Activated CD8-positive, alpha-beta T cell treated with anti-CD3 and anti-CD28 coated beads for 36 hours (primary cell): ENCODE measurements at regions not wholly inside any gene's neighbourhood (a gene's known extent, or its start where the extent isn't known, plus 50 kb on each side); places are given as distances from the start of the nearest gene placed in this dataset.

ENCODE experiments used
- ATAC-seq: fragments of 200-7000 bp; cut with Tn5 transposase; one replicate; pipeline ENCODE4 v1.10.0; 2021; ENCODE audit warnings: mild to moderate bottlenecking, moderate library complexity
- CTCF ChIA-PET: fragments of 350-600 bp; sonication (Branson Sonifier 250); formaldehyde crosslinking; loops from one replicate; lab custom pipeline; 2021; ENCODE audit warnings: antibody characterized with exemption; lab: Charles Lee
- POLR2A ChIA-PET: fragments of 350-600 bp; sonication (Branson Sonifier 250); formaldehyde crosslinking; loops from one replicate; lab custom pipeline; 2021; ENCODE audit warnings: antibody characterized with exemption; lab: Charles Lee
- DNase-seq: peaks from one replicate; pipeline ENCODE4 v3.0.0-alpha.2; 2020
- H3K27ac Mint-ChIP-seq: one replicate; pipeline ENCODE4 v1.8.0; 2021; ENCODE audit warnings: mild to moderate bottlenecking, mixed read lengths
- H3K27me3 Mint-ChIP-seq: one replicate; pipeline ENCODE4 v1.8.0; 2021; ENCODE audit warnings: mixed read lengths
- H3K36me3 Mint-ChIP-seq: one replicate; pipeline ENCODE4 v1.8.0; 2021; ENCODE audit warnings: low read depth, mixed read lengths
- H3K4me1 Mint-ChIP-seq: one replicate; pipeline ENCODE4 v1.8.0; 2021; ENCODE audit warnings: low read depth, mixed read lengths
- H3K4me3 Mint-ChIP-seq: one replicate; pipeline ENCODE4 v1.8.0; 2021; ENCODE audit warnings: mild to moderate bottlenecking, moderate library complexity, mixed read lengths
- H3K9me3 Mint-ChIP-seq: one replicate; pipeline ENCODE4 v1.8.0; 2021; ENCODE audit warnings: mixed read lengths
- CTCF ChIP-seq: fragments of 200-600 bp; IDR thresholded peaks from one replicate; pipeline ENCODE4 v1.8.0; 2022; ENCODE audit warnings: antibody characterized with exemption, mild to moderate bottlenecking
- intact Hi-C: fragments of 100-400 bp; cut with micrococcal nuclease; formaldehyde crosslinking; loops from one replicate; pipeline ENCODE4 v1.10.0; 2022

GRCh38 chr5:174807471-174807870 lies 83.1 kb downstream of the MSX2 start:
- no peak for DNase-seq
- H3K4me3 Mint-ChIP-seq = no peak overlapping the region
- peaks cover 7% of the 10 kb centered on the region for H3K9me3 Mint-ChIP-seq
- POLR2A ChIA-PET = no interaction called here
- no peaks in the 10 kb centered on the region for H3K36me3 Mint-ChIP-seq
- H3K4me1 Mint-ChIP-seq = no peaks in the 10 kb centered on the region
- H3K27me3 Mint-ChIP-seq = no peaks in the 10 kb centered on the region
- no peak for ATAC-seq
- H3K27ac Mint-ChIP-seq = no peak overlapping the region
- no peak for TF ChIP-seq CTCF
- CTCF ChIA-PET = no interaction called here
- intact Hi-C loops = no loop called here

- POLR2A ChIA-PET = no interaction called here
- intact Hi-C loops = no loop called here
- no peak for TF ChIP-seq CTCF
- no peak for ATAC-seq
- Mint-ChIP-seq H3K9me3 (peaks cover 7% of the 10 kb centered on the region), H3K36me3 (no peaks in the 10 kb centered on the region), H3K4me1 (no peaks in the 10 kb centered on the region), H3K27ac (no peak overlapping the region), H3K4me3 (no peak overlapping the region), H3K27me3 (no peaks in the 10 kb centered on the region)
- DNase-seq = no peak
- CTCF ChIA-PET = no interaction called here
Observed at GRCh38 chr5:174806729-174807128, 82.3 kb downstream of the MSX2 start.

- ChIA-PET CTCF (interaction anchor here (0.9 to 1.6 kb wide), 2 partner anchors 9 to 382 kb away, joined by 3 to 4 read pairs; no protein-coding TSS in a partner anchor), POLR2A (no interaction called here)
- Mint-ChIP-seq H3K9me3 (peaks cover 7% of the 10 kb centered on the region), H3K27ac (no peak overlapping the region), H3K27me3 (peaks cover 13% of the 10 kb centered on the region), H3K4me3 (no peak overlapping the region), H3K4me1 (no peaks in the 10 kb centered on the region), H3K36me3 (no peaks in the 10 kb centered on the region)
- intact Hi-C loops = no loop called here
- no peak for ATAC-seq
- no peak for DNase-seq
- TF ChIP-seq CTCF = no peak
Observed at GRCh38 chr5:174801798-174802197, 77.4 kb downstream of the MSX2 start.

DNA sequence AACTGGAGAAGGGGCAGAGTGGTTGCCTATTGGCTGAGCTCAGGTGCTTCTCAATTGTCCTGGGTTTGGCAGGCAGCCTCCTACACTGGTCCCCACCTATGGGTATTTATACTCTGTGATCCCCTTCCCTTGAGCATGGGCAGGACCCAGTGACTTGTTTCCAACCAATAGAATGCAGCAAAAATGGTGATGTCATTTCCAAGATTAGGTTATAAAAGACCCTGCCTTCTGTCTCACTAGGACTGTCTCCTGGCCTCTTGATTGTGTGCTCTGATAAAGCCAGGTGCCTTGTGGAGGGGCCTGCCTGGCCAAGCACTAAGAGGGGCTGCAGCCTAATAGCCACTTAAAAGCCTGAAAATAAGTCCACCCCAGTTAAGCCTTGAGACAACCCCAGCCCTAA lies 76.1 kb downstream of the MSX2 start:
- ATAC-seq (no peak), DNase-seq (no peak)
- no peaks in the 10 kb centered on the region for H3K36me3 Mint-ChIP-seq
- ChIA-PET POLR2A (no interaction called here), CTCF (no interaction called here)
- no peak for TF ChIP-seq CTCF
- intact Hi-C loops = no loop called here
- no peaks in the 10 kb centered on the region for H3K4me1 Mint-ChIP-seq
- H3K4me3 Mint-ChIP-seq = no peak overlapping the region
- peaks cover 19% of the 10 kb centered on the region for H3K27me3 Mint-ChIP-seq
- no peak overlapping the region for H3K27ac Mint-ChIP-seq
- peaks cover 6% of the 10 kb centered on the region for H3K9me3 Mint-ChIP-seq

DNA sequence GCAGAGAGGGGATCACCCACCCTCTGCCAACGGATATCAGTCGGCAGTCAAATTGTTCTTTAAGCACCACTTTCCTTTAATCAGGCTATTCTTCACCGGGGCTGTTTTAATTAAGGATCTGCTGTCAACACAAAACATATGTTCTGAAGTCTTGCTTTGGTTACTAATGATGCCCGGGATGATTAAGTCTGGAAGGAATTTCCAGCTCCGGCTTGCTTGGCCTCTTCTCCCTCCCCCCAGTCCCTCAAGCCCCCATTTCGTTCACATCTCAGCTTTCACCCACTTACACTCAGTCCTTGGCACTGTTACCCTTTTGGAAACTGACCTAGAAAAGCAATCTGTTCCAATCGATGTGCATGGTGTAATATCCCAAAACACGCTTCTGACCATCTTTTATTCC lies 74.7 kb downstream of the MSX2 start:
- Mint-ChIP-seq H3K4me3 (no peak overlapping the region), H3K36me3 (no peaks in the 10 kb centered on the region), H3K27me3 (peaks cover 24% of the 10 kb centered on the region), H3K4me1 (no peaks in the 10 kb centered on the region), H3K27ac (no peak overlapping the region), H3K9me3 (no peaks in the 10 kb centered on the region)
- ChIA-PET POLR2A (no interaction called here), CTCF (no interaction called here)
- DNase-seq (no peak), ATAC-seq (no peak)
- TF ChIP-seq CTCF = no peak
- intact Hi-C loops = no loop called here
